ENCODE measurements at regions not wholly inside any gene's neighbourhood (a gene's known extent, or its start where the extent isn't known, plus 50 kb on each side); places are given as distances from the start of the nearest gene placed in this dataset.
"Not testable (repeated sequence)": the region's sequence is repeated elsewhere in the genome, so short reads cannot be mapped to it uniquely, and the experiment has no call there.

DNA sequence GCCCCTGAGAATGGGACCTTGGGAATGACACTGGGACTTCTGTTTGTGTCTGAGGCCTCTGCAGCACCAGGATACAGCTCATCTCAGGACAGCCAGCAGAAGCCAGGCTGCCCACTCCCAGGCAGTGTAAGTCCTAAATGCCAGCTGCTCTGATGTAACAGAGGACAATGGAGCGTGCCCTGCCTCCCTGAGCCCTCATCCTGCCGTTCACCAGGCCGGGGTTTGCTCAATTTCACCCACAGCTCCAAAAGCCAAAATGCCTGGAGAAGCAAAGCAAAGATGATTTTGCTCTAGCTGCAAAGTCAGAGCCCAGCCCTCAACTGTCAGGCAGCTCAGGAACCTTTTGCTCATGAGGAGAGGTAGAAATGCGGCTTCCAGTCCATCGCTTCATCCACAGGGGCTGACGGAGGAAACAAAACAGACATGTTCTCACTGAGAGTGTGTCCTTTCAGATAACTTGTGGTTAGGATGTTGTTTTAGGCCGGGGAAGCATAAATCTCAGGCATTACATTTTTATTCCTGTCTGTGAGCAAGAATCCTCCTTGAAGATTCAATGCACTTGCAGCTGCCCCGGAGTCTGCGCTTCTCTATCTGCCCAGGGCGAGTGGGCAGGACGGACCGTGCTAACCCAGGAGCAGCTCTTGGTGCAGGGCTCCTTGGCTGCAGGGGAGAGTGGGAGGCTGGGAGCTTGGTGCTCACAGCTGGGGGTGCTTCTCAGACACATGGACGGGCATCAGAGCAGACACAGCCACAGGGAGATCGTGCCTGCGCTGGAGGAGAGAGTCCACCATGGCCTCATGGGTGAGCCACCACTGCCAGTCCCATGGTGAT, 83.2 kb upstream of the CHST15 start:
- no peak for DNase-seq

DNA sequence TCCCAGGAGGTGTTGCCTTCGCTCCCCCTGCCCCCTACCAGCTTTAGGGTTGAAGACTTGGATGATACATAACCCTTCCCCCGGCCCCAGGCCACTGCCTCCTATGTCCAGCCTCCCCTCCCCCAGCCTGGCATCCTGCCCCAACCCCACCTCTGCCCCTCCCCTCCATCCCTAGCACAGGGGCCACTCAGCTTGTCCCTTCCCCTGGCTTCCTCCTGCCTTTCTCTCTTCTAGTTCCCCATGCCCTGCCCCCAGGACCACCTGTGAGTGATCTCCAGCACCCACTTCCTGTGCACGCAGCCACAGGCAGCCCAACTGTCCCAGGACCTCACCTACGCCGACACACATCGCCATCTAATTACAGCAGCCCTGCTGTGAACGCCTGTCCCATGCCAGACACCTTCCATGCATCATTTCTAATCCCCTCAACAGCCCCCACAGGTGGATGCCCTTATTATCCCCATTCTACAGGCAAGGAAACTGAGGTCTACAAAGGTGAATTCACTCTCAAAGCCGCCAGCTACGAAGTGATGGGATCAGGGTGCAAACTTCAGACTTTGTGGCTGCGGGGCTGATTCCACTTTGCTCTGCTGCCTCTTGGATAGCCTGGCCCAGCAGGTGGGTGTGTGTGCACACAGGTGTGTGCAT, 82.4 kb upstream of the CHST15 start:
- DNase-seq: no peak

DNA sequence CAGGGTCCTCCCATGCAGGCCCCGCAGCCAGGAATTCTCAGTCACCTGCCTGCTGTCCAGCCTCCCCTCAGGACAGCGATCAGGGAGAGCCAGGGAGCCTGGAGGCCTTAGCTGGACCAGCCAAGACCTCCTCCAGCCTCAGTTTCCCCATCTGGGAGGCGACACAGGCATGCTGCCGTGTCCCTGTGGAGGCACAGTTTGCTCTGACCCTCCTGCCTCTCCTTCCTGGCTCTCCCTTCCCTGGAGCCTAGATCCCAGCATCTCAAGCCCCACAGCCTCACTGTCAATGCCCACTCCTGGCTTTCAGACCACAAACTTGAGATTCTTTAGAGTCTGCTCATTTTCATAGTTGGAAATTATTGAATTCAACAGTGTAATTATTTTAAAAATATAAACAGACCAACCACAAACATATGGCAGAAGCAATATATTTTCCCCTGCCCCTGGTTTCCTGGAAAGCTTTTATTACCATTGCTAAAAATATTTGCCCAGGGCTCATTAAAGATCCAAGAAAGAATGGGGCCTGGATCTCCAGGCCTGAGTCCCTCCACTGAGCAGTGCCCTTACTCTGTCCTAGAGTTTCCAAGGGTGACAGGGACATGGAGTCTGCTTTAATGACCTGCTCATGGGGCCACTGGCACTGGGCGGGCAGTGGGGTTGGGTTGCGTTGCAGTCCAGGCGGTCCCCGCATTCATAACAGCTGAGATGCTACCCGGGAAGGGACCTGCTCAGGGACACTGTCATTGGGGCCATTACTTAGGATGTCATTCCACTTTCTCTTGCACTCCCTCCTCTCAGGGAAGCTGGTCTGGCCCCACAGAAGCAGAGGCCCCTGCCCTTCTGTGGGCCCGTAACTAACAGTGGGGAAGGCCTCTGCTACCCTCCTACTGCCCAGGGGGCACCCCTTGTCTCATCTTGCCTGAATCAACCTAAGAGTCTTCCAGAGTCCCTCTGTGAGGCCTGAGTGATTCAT, 81.6 kb upstream of the CHST15 start:
- DNase-seq: no peak

DNA sequence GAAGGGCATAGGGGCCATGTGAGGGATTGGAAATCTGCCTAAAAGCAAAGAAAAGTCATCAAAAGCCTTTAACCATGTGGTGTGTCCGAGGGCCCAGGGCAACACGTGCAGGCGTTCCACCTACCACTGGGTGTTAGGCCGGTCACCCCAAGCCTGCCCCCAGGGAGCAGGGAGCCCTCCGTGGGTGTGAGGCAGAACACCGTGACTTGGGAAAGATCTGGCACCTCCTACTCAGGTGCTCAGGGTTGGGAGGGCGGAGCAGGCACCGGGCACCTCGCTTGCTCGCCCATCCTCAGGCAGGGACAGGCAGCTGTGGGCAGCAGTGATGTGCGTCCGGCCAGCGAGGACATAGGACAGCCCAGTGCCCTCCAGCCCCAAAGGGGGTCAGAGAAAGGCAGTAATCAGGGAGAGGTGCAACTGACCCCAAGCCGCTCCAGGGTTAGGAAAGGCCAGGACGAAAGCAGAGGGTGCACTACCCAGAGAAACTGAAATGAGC, 80.7 kb upstream of the CHST15 start:
- DNase-seq: no peak

DNA sequence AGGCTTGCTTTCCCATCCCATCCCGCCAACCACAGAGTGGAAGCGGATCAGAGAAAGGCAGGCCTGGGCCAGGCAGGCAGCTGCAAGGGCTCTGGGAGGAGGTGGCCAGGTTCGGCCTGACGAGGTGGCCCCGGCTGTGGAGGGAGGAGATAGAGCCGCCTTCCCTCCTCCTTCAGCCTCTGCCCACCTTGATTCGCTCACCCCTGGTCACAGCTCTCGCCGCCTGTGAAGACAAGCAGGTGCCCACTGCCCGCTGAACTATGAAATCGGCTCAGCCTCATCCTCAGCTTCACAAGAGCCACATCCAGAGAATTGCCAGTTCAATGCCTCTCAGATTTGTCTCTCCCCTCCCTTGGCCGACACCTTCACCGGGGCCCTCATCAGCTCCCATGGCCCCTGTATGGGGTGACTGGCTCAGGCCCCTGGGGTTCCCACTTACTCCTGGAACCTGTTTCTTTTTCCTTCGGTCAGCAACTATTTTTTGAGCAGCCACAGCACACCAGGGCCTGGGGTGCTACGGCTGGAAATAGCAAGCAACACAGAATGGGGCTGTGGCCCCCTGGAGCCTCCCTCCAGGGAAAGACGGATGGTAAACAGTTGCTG, 80.0 kb upstream of the CHST15 start:
- no peak for DNase-seq

DNA sequence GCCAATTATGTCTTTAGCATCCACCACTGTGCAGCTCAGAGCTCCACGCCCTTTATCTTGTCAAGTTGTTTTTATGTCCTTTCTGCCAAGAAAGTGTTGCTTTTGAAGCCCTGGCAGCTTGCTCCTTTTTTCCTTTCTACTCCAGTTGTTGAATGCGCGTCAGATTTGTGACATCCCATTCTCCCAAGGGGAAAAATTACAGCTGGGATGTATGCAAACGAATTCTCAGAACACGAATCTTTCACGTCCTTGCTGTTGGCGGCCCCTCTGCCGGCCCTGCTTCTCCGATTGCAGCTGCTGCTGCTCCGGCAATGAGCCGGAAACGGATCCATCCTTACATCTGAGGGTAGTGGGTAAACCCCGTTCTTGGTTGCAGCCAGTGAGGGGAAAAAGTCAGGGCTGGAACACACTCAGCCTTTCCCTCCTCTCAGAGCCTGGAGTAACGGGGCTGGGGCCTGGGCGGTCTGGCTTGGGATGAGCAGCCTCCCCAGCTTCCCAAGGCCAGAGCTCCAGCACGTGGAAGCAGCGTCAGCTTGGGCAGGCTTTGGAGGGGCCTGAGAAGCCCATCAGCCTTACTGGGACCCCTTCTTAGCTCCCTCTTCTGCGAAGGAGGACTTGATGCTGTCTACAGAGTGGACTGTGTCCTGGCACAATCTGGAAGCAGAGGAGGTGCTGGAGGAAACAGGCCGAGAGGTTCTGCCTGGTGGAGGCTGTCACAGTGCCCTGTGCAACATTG, 79.0 kb upstream of the CHST15 start:
- no peak for DNase-seq

DNA sequence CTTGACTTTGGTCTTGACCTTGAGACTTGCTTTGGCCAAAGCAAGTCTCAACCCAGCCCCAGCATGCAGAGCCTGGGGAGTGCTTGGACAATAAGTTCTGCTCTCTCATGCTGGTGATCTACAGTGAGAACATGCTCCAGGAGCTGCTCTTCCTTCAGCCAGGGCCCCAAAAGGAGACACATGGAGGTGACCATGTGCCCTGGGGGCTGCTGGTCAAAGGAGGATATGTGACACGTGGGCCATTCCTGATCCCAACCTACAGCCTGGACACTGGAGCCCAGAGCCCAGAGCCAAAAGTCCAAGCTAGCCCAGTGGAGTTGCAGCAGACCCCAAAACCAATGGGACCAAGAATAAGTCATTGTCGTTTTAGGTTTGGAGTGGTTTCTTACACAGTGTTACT, 78.2 kb upstream of the CHST15 start:
- no peak for DNase-seq

DNA sequence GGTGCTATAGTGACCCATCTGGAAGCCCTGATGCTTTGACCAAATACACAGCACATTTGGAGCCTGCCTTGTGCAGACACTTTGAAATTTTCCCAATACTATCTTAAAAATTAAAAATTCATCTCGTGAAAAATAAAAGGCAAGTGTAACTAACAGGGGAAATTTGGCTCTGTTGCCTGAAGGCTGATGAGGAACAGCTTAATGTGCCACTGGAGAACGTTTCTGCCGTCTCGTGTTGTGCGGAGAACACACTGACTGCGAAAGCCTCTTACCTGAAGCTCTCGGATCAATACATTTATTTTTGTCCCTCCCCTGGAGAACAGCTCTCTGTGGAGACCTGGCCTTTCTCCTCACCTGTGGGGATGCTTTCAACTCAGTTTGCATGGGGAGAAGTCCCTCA, 77.2 kb upstream of the CHST15 start:
- DNase-seq: no peak

DNA sequence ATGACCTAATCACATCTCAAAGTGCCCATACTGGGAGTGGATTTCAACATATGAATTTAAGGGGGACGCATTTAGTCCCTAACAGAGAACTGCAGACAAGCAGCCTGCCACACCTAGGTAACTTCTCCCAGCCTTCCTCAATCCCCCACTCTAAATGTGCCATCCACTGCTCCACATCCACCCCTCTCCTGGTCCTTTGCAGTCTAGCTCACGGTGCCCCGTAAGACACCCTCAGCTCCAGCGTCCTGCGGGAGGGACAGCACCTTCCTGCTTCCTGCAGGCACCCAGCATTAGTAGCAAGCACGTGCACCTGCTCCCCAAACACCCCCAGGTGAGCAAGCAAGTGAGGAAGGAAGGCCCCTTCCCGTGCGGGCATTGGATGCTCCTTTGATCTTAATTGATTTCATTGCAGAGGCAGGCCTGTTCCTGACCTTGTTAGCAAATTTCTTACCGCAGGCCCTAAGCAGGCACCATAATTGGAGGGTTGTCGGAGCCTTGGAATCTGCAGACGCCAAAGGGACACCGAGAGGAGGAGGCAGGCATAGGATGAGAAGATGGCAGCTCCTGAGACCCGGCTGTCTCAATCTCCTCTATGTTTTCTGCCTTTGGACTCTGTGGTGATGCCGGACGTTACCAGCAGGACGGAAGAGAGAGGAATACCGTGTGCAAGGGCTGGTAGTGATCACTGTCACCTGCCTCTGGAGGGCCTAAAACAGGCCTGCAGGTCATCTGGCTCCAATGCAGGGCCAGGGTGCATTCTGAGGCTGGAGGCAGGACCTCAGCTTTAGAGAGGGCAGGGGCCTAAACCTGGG, 75.8 kb upstream of the CHST15 start:
- no peak for DNase-seq

DNA sequence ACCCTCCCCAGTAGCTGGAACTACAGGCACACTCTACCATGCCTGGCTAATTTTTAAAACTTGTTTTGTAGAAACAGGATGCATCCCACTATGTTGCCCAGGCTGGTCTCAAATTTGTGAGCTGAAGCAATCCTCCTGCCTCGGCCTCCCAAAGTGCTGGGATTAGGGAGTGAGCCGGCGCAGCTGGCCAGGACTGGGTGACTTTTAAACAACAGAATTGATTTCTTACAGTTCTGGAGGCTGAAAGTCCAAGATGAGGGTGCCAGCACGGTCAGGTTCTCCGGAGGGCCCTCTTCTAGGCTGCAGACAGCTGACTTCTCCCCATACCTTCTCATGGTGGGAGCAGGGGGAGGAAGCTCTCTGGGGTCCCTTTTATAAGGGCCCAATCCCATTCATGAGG, 75.2 kb upstream of the CHST15 start:
- DNase-seq: no peak

DNA sequence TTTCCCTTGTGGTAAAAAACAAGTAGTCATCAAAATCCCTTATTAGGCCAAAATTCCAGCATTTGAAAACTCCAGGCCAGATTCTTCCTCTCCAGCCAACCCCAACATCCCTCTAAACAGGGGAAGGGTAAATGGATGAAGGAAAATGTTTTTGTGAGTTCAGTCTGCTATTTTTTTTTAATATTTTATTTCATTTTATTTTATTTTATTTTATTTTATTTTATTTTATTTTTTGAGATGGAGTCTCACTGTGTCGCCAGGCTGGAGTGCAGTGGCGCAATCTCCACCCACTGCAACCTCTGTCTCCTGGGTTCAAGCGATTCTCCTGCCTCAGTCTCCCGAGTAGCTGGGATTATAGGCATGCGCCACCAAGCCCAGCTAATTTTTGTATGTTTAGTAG, 74.5 kb upstream of the CHST15 start:
- not testable (repeated sequence) for DNase-seq

DNA sequence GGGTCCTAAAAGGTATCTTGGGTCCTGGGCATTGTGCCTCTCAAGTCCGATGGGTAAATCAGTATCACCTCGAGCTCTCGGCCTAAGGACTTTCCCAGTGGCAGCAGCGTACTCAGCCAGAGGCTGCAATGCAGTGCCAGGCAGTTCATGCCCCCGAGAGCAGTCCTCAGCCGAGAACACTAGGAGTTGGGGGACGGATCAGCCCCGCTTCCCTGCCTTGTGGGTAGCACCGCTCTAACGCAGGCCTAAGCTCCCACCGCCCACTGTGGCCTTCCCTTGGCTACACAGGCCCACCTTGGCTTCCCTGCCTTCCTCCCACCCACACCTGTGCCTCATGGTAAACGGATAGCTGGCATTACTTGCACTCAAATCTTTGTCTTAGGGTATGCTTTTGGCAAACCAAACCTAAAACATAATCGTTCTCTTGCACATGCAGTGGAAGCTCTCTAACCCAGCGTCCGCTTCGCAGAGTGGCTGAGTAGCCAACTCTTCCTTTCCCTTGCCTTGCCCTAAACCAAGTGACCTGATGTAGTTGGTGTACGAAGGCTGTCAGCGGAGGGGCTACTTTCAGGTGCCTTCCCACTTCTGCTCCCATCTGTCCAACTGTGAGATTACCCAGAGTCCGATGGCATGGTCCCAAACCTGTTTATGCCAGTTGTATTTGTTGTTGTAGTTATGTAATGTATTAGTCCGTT, 73.2 kb upstream of the CHST15 start:
- no peak for DNase-seq

DNA sequence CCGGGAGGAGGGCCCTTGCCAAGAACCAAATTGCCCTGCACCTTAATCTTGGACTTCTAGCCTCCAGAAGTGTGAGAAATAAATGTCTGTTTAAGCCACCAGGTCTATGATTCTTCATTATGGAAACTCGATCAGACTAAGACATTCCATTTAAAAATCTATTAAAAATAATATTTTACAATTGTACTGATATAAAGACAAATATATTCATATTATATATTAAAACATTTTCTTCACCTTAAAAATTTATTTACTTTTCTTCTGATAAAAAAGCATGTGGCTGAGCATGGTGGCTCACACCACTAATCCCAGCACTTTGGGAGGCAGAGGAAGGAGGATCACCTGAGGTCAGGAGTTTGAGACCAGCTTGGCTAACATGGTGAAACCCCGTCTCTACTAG, 72.4 kb upstream of the CHST15 start:
- DNase-seq: no peak

DNA sequence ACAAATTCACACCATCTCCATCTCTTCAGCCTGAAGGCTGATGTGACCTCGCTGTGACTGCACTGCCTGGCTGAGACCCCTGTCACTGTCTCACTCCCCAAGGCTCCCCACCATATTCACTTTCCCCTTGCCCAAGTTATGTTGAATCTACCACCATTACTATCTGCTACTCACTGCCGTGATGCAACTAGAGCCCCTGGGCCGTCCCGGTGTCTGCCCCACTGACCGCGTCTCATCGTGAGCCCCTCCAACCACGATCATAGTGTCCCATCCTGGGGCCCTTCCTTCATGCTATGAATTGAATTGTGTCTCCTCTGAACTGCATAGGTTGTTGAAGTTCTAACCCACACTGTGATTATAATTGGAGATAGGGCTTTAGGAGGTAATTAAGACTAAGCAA, 71.9 kb upstream of the CHST15 start:
- DNase-seq: no peak

DNA sequence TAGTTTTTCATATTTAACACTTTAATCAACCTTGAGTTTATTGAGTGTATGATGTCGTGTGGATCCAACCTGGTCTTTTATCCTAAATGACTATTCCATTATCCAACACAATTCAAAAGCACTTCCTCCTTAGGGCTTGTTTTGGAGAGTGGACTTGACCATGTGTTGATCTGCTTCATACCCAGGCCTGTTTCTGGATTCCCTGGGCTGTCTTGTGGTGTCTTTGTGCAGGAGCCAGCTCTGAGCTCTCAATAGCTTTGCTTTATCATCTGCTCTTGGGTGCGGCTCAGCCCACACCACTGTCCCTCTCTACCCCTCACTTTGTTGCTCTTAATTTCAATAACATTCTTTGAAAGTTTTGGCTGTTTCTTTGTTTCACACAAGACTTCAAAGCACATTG, 70.9 kb upstream of the CHST15 start:
- no peak for DNase-seq

DNA sequence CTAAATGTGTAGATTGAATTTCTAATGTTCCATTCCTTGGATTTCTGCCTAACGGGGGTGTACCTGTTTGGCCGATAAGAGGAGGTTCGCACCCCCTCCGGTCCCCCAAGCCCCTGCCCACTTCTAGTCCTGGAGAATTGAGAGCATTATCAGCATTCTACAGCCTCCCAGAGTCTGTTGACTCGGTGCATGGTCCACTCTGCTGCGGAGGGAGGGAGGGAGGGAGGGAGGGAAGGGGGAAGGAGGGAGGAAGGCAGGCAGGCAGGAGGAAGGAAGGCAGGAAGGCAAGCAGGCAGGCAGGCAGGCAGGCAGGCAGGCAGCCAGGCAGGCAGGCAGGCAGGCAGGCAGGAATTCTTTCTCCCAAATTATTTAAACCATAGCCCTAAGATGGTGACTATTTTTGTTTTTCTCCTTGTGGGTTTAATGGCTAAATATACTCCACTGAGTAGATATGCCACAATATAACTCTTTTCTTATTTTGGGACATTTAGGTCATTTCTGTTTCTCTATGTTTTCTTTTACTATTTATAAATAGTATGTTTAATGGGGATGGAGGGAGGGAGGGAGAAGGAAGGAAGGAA, 69.5 kb upstream of the CHST15 start:
- DNase-seq: no peak

DNA sequence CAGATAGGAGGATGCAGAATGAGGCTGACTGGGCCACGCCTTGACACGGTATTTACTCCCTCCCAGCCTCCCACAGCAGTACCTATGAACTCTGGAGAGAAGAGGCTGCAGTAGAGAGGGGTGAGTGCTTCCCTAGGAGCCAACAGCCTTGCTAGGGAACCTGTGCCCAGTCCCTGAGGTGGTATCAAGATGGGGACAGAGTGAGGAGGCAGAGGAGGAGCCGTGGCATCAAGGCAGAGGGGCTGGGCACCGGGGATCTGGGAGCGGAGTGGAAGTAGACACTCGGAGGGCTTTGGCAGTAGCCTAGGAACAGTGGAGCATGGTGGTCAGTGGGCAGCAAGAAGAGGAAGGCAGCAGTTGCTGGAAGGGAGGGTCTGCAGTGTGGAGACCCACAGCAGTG, 68.7 kb upstream of the CHST15 start:
- no peak for DNase-seq

DNA sequence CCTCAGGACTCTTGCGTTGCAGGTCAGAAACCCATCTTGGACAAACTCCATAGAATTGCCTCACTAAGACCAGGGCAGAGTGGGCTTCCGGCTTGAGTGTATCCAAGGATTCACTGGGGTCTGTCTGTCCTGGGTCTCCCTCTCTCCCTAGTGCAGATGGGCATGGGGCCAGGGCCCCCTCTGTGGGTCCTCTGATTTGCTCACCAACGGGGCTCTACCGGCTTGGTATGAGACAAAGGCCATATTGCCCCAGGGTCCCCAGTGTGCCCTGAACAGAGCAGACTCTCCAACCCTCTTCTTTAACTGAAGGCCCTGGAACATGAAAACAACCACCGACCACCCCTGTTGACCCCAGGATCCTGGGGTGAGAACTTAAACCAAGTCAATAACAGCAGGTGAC, 68.2 kb upstream of the CHST15 start:
- DNase-seq: no peak

DNA sequence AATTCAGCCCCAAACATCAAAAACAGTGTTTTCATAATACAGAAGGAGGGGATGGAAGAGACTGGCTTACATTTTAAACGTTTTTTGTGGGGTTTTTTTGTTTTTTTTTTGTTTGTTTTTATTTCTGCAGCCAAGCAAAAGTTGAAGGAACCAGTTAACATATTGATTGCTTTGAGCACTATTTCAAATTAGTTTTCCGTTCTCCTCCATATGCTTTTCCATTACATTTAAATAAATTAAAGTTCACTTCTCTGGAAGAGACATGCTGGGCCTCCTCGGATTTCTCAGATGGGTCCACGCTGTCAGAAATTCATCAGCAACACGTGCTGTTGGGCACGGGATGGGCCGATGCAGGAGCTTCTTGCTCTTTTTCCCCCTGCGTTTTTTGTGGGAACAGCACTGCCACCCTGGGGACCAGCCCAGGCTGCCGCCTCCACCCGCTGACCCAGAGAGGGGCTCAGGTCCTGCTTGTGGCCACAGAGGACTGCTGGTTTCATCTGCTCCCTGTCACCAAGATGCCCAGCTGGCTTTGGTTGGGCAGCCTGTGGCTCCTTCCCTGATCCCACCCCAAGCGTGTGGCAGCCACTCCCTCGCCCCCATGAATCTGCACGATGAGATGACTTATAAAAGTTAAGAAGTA, 67.7 kb upstream of the CHST15 start:
- no peak for DNase-seq

DNA sequence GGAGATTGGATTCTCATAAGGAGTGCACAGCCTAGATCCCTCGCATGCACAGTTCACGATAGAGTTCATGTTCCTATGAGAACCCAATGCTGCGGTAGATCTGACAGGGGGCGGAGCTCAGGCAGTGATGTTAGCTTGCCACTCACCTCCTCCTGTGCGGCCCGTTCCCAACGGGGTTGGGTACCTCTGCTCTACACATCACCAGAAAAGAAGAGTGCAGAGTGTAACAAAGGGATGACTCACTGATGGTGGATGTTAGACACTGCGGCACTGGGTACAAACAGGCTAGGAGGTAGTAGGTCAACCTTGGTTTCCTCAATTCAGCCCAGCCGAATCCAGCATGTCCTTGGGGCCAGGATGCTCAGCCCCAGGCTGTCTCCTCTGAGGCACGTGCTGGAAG, 66.8 kb upstream of the CHST15 start:
- no peak for DNase-seq
